Esophagus squamous epithelium (tissue), 4 donors: ENCODE measurements at regions not wholly inside any gene's neighbourhood (a gene's known extent, or its start where the extent isn't known, plus 50 kb on each side); places are given as distances from the start of the nearest gene placed in this dataset.

Experiments used
- POLR2A ChIP-seq, 4 donors: fragments of 450-650 bp; IDR thresholded peaks; one replicate each; pipeline ENCODE4 v1.6.1; 2017; ENCODE audit warnings: antibody characterized with exemption in 4 of 4, mild to moderate bottlenecking in 4 of 4, moderate library complexity in 3 of 4
- TF ChIP-seq, protein P1 (sequence below), 6 experiments: fragments of 450-650 bp in 4 of 6; fragments of 200-600 bp in 2 of 6; sonication (generic) in 2 of 6; IDR thresholded peaks; one replicate each; pipeline ENCODE4 v1.5.1; 2016 to 2019; ENCODE audit warnings: antibody characterized with exemption in 6 of 6, mild to moderate bottlenecking in 4 of 6, moderate library complexity in 4 of 6

- TF ChIP-seq, protein P1, sequence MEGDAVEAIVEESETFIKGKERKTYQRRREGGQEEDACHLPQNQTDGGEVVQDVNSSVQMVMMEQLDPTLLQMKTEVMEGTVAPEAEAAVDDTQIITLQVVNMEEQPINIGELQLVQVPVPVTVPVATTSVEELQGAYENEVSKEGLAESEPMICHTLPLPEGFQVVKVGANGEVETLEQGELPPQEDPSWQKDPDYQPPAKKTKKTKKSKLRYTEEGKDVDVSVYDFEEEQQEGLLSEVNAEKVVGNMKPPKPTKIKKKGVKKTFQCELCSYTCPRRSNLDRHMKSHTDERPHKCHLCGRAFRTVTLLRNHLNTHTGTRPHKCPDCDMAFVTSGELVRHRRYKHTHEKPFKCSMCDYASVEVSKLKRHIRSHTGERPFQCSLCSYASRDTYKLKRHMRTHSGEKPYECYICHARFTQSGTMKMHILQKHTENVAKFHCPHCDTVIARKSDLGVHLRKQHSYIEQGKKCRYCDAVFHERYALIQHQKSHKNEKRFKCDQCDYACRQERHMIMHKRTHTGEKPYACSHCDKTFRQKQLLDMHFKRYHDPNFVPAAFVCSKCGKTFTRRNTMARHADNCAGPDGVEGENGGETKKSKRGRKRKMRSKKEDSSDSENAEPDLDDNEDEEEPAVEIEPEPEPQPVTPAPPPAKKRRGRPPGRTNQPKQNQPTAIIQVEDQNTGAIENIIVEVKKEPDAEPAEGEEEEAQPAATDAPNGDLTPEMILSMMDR (IDR thresholded peaks at IDR 0.05): no peak
- TF ChIP-seq POLR2A (IDR thresholded peaks at IDR 0.05): no peak
Observed at GRCh38 chr4:65063601-65064000, 606.7 kb downstream of the EPHA5 start.
